Dermis blood vessel endothelial cell (primary cell): ENCODE measurements at regions not wholly inside any gene's neighbourhood (a gene's known extent, or its start where the extent isn't known, plus 50 kb on each side); places are given as distances from the start of the nearest gene placed in this dataset.

Experiments
- DNase-seq: peaks from one replicate; pipeline ENCODE4 v3.0.0; 2010

- no peak for DNase-seq
These were observed 157.1 kb downstream of the TLE1 start for GRCh38 chr9:81532251-81532650.

DNA sequence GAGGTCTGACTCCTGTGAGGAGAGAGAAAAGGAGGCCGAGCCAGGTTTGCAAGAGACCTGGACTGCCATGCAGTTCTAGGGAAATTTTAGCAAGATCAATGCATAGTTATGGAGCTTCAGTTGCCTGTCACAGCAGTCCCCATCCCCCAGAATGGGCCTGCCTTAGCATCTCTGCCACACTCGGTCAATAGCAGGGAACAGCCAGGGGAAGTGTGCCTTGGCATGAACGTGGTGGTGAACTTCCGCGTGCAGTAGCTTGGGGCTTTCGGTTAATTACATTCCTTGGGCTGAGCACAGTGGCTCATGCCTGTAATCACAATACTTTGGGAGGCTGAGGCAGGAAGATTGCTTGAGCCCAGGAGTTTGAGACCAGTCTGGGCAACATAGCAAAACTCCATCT, 157.8 kb downstream of the TLE1 start:
- no peak for DNase-seq

DNA sequence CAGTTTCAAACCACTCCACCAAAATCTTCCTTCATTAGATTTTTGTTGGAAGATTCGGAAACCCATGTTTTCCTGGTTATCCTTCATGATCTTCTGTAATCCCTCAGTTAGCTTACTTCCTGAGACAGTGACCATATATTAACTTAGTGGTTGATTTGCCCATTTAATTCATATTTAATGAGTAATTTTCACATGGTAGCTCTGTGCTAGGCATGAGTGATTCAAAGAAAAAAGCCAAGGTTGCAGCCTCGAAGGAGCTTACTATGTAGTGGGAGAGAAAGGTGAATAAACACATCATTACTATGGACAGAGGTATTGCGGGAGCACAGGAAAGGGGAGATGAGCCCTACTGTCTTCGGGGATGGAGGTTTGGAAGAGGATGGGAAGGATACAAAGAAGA, 158.5 kb downstream of the TLE1 start:
- no peak for DNase-seq

GRCh38 chr9:81530310-81530810, 159.0 kb downstream of the TLE1 start:
- no peak for DNase-seq

DNA sequence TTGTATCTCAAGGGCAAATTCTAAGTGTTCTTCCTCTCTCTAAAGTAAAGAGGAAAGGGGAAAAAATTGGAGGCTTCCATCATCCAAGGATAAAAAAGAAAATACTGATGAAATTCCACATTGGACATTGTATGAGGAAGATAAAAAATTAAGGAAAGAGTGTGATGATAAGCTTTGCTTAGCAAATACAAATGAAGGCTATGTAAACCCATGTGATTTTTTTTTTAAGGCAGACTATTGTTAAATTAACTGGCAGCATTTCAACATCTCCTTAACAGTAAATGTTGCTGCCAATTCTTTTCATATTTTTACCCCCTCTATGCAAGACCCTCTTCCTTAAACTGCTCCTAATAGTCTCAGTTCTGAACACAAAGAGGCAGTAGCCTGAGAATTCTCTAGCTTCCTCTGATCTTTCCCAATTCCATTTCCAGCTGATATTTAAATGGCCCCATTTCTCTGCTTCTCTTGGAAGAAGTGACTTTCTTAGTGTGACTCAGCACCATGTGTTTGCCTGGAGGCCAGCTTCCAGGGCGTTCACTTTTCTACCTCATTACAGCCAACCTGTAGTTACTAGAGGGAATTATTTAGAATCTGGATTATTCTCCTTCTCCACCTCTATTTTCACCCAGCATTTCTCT, 159.7 kb downstream of the TLE1 start:
- peak; percentile 78 for DNase-seq

- no peak for DNase-seq
These were observed 162.8 kb downstream of the TLE1 start for GRCh38 chr9:81526587-81526986.

GRCh38 chr9:81522716-81523551, 166.4 kb downstream of the TLE1 start:
- DNase-seq, result peak; percentile 81

GRCh38 chr9:81521892-81522291, 167.5 kb downstream of the TLE1 start:
- DNase-seq, result no peak

DNA sequence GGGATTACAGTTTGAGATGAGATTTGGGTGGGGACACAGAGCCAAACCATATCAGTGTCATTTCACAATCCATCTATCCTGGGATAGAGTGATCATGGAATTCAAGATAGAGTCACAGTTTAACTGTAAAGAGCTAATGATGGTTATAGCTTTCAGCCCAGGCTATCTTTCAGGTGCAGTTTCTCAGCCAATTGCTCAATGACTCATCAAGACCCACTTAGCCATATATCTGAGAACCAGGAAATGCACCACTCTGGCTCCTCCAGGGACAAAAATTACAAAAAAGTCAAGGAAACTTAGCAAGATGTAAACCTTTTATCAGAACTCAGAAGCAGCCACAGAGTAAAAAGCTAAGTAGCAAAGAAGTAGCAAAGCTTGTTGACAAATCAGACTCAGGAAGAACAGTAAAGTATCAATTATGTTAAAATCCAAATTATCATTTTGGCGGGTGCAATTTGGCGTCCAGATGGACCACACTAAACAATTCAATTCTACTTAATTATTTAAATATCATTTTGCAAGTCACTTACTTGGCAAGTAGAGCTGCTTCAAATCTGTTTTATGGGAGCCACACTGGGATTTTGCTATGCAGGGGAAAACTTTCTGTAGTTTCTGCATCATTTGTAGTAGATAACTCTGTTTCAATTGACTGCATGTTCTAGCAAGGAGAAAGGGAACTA, 169.4 kb downstream of the TLE1 start:
- no peak for DNase-seq

GRCh38 chr9:81517954-81518353, 171.4 kb downstream of the TLE1 start:
- DNase-seq, result no peak

DNA sequence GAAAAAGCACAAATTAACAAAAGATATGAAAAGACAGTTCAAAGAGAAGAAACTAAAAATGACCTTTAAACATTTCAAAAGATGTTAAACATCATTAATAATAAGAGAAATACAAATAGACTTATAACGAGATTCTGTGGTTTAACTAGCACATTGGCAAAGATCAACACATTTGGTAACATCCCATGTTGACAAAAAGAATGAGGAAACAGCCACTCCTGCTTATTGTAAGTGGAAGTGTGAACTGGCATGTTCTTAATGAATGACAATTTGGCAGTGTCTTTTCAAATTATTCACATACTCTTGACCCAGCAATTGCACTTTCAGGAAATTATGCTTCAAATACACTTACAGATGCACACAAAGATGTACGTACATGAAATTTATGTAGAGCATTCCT, 176.3 kb downstream of the TLE1 start:
- DNase-seq, result no peak

- DNase-seq, result no peak
These were observed 176.7 kb downstream of the TLE1 start for GRCh38 chr9:81512641-81513040.

- DNase-seq, result no peak
These were observed 180.9 kb downstream of the TLE1 start for GRCh38 chr9:81508476-81508875.

DNA sequence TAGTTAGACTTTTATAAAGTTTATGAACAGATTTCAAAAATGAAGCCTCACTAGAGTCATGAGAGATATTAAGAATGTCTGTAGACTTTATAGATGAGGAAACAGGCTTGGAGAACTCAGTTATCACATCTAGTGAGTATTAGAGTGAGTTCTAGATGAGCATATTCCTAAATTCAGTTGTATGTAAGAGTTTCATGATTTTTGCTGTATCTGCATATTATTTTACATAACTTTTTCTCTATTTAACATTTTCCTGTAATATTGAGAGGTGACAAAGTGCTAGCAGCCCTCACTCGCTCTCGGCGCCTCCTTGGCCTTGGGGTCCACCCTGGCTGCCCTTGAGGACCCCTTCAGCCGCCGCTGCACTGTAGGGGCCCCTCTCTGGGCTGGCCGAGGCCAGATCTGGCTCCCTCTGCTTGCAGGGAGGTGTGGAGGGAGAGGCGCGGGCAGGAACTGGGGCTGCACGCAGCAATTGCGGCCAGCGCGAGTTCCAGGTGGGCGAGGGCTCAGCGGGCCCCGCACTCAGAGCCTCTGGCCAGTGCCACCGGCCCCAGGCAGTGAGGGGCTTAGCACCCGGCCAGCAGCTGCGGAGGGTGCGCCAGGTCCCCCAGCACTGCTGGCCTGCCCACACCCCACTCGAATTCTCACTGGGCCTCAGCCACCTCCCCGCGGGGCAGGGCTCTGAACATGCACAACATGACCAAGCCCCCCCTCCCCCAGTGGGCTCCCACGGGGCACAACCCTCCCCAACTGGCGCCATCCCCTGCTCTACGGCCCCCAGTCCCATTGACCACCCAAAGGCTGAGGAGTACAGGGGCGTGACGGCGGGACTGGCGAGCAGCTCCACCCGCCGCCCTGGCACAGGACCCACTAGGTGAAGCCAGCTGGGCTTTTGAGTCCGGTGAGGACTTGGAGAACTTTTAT, 182.1 kb downstream of the TLE1 start:
- DNase-seq, result no peak

- no peak for DNase-seq
These were observed 189.8 kb downstream of the TLE1 start for GRCh38 chr9:81499594-81499993.

DNA sequence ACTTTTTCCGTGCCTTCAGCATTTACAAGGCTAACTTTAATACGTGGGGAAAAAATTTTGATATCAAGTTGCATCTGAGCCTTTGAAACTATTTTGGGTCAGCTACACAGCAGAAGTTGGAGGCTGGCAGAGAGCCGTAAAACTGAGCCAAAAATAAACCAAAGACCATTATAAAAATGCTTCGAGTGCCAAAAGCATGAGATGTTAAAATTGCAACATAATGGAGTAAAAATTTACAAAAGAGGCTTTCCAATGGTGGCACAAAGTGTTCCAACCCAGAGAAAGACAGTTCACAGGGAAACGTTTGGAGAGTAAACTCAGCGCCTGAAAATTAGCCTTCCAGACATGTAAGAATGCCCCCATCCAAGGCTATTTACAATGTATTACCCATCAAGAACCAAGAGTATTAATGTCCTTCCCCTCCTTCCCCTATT, 190.3 kb downstream of the TLE1 start:
- DNase-seq, result no peak

- DNase-seq, result no peak
These were observed 190.8 kb downstream of the TLE1 start for GRCh38 chr9:81498576-81498975.

DNA sequence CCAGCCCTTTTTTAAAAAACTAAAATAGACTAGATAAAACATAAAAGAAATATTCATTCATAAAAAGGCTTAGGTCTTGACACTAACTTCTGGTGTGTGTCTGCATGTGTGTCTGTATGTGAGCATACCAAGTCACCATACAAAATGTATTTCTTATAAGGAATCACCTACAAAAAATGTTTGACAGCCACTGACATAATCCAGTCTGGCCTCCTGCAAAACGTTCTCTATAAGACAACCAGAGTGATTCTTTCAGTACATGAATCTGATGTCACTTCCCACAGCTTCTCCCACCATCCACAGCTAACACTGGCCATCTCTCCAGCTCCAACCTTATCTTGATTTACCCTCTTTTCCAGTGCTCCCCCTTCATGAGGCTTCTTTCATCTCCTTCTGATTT, 192.3 kb downstream of the TLE1 start:
- no peak for DNase-seq

DNA sequence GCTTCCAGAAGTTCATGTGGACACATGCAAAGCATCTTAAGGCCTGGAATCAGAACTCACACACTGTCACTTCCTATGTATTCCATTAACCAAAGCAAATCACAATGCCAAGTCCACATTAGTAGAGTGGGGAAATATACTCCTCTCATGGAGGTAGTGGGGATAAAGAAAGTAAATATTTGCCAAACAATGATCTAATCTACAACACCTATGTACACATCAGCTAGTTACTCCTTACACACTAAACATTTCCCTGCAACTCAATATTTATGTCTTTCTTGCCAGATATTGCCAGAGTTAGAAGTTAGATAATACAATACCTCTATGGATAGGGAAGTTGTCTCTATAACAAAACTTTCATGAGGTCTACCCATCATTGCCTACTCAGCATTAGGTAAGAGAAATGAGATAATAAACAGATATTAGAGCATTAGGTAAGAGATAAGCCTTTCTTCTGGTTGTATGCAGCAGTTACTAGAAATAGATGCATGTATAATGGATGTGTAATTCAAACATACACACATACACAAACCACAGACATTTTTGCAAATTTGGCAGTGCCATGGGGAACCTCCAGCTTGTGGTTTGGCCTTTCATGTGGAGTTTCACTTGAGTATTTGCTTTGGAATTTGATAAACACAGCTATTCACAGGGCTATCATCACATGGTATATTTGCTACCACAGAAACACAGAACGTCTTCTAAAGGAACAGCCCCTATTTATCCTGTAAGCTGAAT, 196.5 kb downstream of the TLE1 start:
- DNase-seq, result no peak

- DNase-seq, result peak; percentile 45
These were observed 198.6 kb downstream of the TLE1 start for GRCh38 chr9:81490605-81491331.

DNA sequence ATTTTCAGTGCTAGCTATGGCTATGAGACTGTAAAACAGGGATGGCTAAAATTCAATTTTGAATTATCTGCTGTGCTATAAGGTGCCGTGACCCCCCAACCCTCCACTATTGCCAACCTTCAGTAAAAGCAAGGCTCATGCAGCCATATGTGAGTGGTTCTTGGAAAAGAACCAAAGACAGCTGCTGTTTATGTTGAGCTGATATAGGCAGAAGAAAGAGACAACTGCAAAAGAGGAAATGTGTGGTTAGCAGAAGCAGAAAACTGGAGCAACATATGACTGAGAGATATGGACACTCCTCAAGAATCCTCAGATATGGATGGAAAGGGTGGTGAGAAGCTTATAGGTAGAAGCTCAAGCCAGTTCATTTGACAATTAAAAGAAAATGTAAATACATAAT, 200.3 kb downstream of the TLE1 start:
- no peak for DNase-seq
